Heart right ventricle (tissue), 16 donors: ENCODE measurements at regions not wholly inside any gene's neighbourhood (a gene's known extent, or its start where the extent isn't known, plus 50 kb on each side); places are given as distances from the start of the nearest gene placed in this dataset.

Experiments used
- ATAC-seq, 8 donors: fragments of 200-7000 bp; cut with Tn5 transposase; one replicate each; pipeline ENCODE4 v1.9.1; 2020; ENCODE audit warnings: mild to moderate bottlenecking in 8 of 8, moderate library complexity in 8 of 8, moderate number of reproducible peaks in 1 of 8
- DNase-seq, 2 donors: peaks; one replicate each; pipeline ENCODE4 v3.0.0-alpha.2; 2020
- H3K27ac ChIP-seq, 10 donors: fragments of 200-600 bp; sonication (generic) in 2 of 10; one replicate each; pipeline versions ENCODE4 v1.5.0 to v1.8.0; 2020 to 2022; ENCODE audit warnings: mild to moderate bottlenecking in 3 of 10
- H3K27me3 ChIP-seq, 7 donors: fragments of 200-600 bp; one replicate each; pipeline ENCODE4 v1.8.0; 2021 to 2022; ENCODE audit warnings: mild to moderate bottlenecking in 2 of 7
- H3K36me3 ChIP-seq, 9 donors: fragments of 200-600 bp; sonication (generic) in 1 of 9; one replicate each; pipeline versions ENCODE4 v1.5.0 to v1.8.0; 2020 to 2022; ENCODE audit warnings: mild to moderate bottlenecking in 2 of 9
- H3K4me1 ChIP-seq, 9 donors: fragments of 200-600 bp; sonication (generic) in 1 of 9; one replicate each; pipeline versions ENCODE4 v1.5.0 to v1.8.0; 2020 to 2022; ENCODE audit warnings: mild to moderate bottlenecking in 4 of 9
- H3K4me3 ChIP-seq, 10 donors: fragments of 200-600 bp; sonication (generic) in 2 of 10; one replicate each; pipeline versions ENCODE4 v1.5.0 to v1.8.0; 2020 to 2022; ENCODE audit warnings: mild to moderate bottlenecking in 7 of 10, moderate library complexity in 2 of 10
- H3K9me3 ChIP-seq, 11 donors: fragments of 200-600 bp in 10 of 11; sonication (generic) in 2 of 11; one replicate each; pipeline versions ENCODE4 v1.5.0 to v1.8.0; 2013 to 2022; ENCODE audit warnings: mild to moderate bottlenecking in 2 of 11, control low read depth in 1 of 11, moderate library complexity in 1 of 11
- whole genome bisulfite sequencing, 2 donors: extraction: QIAGEN DNeasy Blood & Tissue Kit; methylation state at CpG; one replicate each; pipeline ENCODE4 v1.1.7; 2013; ENCODE audit warnings: inconsistent platforms in 1 of 2; 5-methylcytosine and 5-hydroxymethylcytosine counted together
- intact Hi-C, 10 donors: fragments of 100-400 bp; cut with DNase I; formaldehyde crosslinking; loops; one replicate each; pipeline versions ENCODE4 v1.11.1 to v1.14.2; 2022
- TF ChIP-seq, protein P1 (sequence below), 9 donors: fragments of 200-600 bp; sonication (generic) in 2 of 9; IDR thresholded peaks; one replicate each; pipeline versions ENCODE4 v1.5.0 to v1.8.0; 2021 to 2022; ENCODE audit warnings: antibody characterized with exemption in 9 of 9, mild to moderate bottlenecking in 5 of 9, moderate library complexity in 1 of 9
- donor health status: Arrhythmogenic right ventricular cardiomyopathy.
- donor health status: ischemic (EF 13 %, LVEDD 7.1; RV severe dilation, severe dysfunction).
- donor health status: healthy with polysubstance abuse.
- donor health status: DM: no; HTN: yes; CAD: no.
- donor health status: DM: no; HTN: no; CAD: no.
- donor health status: ischemic (EF 25% LVEDD 6.9; RV normal size, moderate dysfunction).
- donor health status: ischemic (EF 25% LVEDD 5.7; RV mildly dilated, moderate dysfunction).
- donor health status: healthy.
- donor health status: DM: yes; HTN: yes; CAD: no.
- donor health status: Ischemic cardiomyopathy.
- donor health status: ischemic (EF 35%, LVEDD 5.7; RV mildly dilated, moderate dysfunction).
- donor health status: nonischemic (EF 11% LVEDD 7.7; RV severe dilation, severe dysfunction).
- donor health status: DM: yes; HTN: yes; CAD: no.
- donor health status: PGD.
- donor health status: ischemic (EF 29% LVEDD 5.4; RV normal size, mild dysfunction).
- donor health status: nonischemic (EF 23%, LVEDD 6.1; RV moderate dilation, normal function).

DNA sequence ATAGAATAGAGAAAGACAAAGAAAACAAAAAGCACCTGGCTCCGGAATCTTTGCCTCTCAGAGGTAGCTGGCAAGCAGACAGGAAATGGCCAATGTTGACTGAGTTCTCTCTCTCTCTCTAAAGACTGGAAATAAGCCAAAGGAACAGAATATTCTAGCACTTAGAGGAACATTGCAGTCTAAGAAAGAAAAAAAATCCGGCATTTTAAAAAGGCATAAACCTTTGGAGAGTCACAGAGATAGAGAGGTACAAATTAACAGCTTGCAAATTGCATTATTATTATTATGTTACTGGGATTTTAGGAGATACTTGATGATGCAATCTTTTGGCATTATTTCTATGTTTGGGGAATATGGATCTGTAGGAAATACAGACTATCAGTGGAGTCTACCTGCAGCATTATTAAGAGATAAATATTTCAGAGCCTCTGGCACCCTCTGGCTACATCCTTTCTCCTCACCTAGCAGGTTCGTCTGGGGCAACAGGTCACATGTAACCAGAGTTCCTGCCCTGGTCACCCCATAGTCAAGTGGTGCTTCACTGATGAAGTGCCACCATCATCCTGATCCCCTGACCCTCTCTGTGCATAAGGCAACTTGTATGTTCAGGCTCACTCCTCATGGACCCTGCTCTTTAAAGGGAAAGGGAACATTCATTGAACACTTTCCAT lies 318.9 kb upstream of the ACVR2A start:
- intact Hi-C loops, result no loop called here
- 36 to 46% methylated on average over 3 of the region's 3 CpGs for WGBS, 2 donors

DNA sequence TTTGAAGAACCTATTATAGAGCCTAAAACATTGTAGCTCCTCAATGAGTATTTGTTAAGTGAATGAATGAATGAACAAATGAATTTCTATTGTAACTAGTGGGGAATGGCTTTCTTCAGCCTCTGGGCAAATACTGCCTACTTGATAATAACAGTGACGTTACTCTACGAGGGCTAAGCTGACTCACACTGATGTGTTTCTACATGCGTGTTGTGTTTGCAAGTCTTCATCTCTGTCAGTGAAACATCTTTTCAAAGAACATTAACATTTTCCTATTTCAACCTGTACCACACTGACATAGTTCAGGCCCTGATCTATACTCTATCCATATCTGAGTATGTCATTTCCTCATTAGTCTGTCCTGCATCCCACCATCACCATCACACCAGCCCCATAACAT lies 319.9 kb upstream of the ACVR2A start:
- TF ChIP-seq, protein P1, sequence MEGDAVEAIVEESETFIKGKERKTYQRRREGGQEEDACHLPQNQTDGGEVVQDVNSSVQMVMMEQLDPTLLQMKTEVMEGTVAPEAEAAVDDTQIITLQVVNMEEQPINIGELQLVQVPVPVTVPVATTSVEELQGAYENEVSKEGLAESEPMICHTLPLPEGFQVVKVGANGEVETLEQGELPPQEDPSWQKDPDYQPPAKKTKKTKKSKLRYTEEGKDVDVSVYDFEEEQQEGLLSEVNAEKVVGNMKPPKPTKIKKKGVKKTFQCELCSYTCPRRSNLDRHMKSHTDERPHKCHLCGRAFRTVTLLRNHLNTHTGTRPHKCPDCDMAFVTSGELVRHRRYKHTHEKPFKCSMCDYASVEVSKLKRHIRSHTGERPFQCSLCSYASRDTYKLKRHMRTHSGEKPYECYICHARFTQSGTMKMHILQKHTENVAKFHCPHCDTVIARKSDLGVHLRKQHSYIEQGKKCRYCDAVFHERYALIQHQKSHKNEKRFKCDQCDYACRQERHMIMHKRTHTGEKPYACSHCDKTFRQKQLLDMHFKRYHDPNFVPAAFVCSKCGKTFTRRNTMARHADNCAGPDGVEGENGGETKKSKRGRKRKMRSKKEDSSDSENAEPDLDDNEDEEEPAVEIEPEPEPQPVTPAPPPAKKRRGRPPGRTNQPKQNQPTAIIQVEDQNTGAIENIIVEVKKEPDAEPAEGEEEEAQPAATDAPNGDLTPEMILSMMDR (IDR thresholded peaks at IDR 0.05), result no peak
- DNase-seq (no peak), ATAC-seq (no peak)
- WGBS, 2 donors, result 82 to 96% methylated on average over 3 of the region's 3 CpGs
- H3K27me3 ChIP-seq, result no peaks in the 10 kb centered on the region
- H3K9me3 ChIP-seq, result no peaks in the 10 kb centered on the region
- intact Hi-C loops, result no loop called here
- H3K27ac ChIP-seq, result no peak overlapping the region
- no peak overlapping the region for H3K4me3 ChIP-seq
- no peaks in the 10 kb centered on the region for H3K36me3 ChIP-seq
- H3K4me1 ChIP-seq, result peaks cover 0 to 10% (median 0%) of the 10 kb centered on the region in 9 donors

More for the DNA sequence above, 318.9 kb upstream of the ACVR2A start:
- H3K27ac ChIP-seq, result no peak overlapping the region
- peaks cover 0 to 10% (median 0%) of the 10 kb centered on the region in 9 donors for H3K4me1 ChIP-seq
- no peaks in the 10 kb centered on the region for H3K27me3 ChIP-seq
- H3K4me3 ChIP-seq, result no peak overlapping the region
- no peaks in the 10 kb centered on the region for H3K36me3 ChIP-seq
- H3K9me3 ChIP-seq, result no peaks in the 10 kb centered on the region
- TF ChIP-seq, protein P1 (IDR thresholded peaks at IDR 0.05), result no peak
- no peak for DNase-seq
- ATAC-seq, result peak in 1 of 8 donors; percentile 57

DNA sequence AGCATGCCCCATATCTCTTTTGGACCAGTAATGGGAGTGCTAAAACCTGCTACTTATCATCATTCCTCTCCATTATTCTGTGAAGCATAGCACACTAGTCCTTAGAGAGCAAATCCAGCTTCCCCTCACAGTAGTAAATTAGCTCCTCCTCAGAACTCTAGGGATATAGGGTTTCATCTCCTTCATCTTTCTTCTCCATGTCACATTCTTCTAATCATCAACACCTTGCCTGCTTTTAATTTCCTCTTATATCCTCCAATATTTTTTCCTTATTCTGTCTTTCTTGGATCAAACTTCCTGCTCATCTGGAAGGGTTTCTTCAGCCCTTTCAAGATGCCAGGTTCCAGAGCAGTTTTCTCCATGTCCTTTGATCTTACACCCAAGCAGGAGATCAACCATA lies 321.4 kb upstream of the ACVR2A start:
- H3K27me3 ChIP-seq, result no peaks in the 10 kb centered on the region
- intact Hi-C loops, result no loop called here
- TF ChIP-seq, protein P1 (IDR thresholded peaks at IDR 0.05), result no peak
- H3K9me3 ChIP-seq, result no peaks in the 10 kb centered on the region
- H3K4me3 ChIP-seq, result no peak overlapping the region
- DNase-seq, result no peak
- H3K36me3 ChIP-seq, result no peaks in the 10 kb centered on the region
- no peak overlapping the region for H3K27ac ChIP-seq
- ATAC-seq, result no peak
- H3K4me1 ChIP-seq, result peaks cover 0 to 10% (median 0%) of the 10 kb centered on the region in 9 donors

DNA sequence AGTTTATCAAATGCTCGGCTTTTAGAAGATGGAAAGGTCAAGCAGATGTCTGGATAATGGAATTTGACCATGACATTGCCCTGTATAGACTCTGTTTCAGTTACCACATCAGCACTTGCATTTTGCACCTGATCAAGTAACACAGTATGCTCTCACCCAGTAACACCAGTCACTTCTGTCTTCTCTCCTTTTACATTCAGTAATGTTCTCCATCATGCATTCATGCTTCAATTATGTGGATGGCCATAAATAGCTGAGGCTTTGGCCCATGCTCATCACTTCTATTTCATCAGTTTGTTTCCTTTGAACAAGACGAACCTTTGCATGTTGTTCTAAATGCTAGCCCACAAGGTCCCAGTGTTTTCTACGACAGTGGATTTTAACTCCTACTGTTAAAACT lies 322.9 kb upstream of the ACVR2A start:
- Histone ChIP-seq H3K4me3 (no peak overlapping the region), H3K27me3 (no peaks in the 10 kb centered on the region), H3K27ac (no peak overlapping the region), H3K9me3 (no peaks in the 10 kb centered on the region), H3K4me1 (peaks cover 0 to 10% (median 0%) of the 10 kb centered on the region in 9 donors), H3K36me3 (no peaks in the 10 kb centered on the region)
- TF ChIP-seq, protein P1 (IDR thresholded peaks at IDR 0.05), result no peak
- intact Hi-C loops, result no loop called here
- 83 to 94% methylated on average over 3 of the region's 3 CpGs for WGBS, 2 donors
- ATAC-seq, result no peak
- DNase-seq, result no peak
